Activated T-cell treated with anti-CD3 and anti-CD28 coated beads, Interleukin-2, amount 50 U/mL, for 24 hours (primary cell): ENCODE measurements at regions not wholly inside any gene's neighbourhood (a gene's known extent, or its start where the extent isn't known, plus 50 kb on each side); places are given as distances from the start of the nearest gene placed in this dataset.

ENCODE experiments used
- DNase-seq: peaks from one replicate; pipeline ENCODE4 v3.0.0-alpha.2; 2020
- H3K27ac Mint-ChIP-seq: 2 replicates; pipeline ENCODE4 v1.8.0; 2020; ENCODE audit warnings: mild to moderate bottlenecking, mixed read lengths
- H3K27me3 Mint-ChIP-seq: 2 replicates; pipeline ENCODE4 v1.8.0; 2020; ENCODE audit warnings: mixed read lengths
- H3K36me3 Mint-ChIP-seq: 2 replicates; pipeline ENCODE4 v1.8.0; 2020; ENCODE audit warnings: low read depth, mixed read lengths
- H3K4me1 Mint-ChIP-seq: 2 replicates; pipeline ENCODE4 v1.8.0; 2020; ENCODE audit warnings: low read depth, mixed read lengths
- H3K4me3 Mint-ChIP-seq: 2 replicates; pipeline ENCODE4 v1.8.0; 2020; ENCODE audit warnings: mild to moderate bottlenecking, moderate library complexity, mixed read lengths
- H3K9me3 Mint-ChIP-seq: 2 replicates; pipeline ENCODE4 v1.8.0; 2020; ENCODE audit warnings: mixed read lengths

DNA sequence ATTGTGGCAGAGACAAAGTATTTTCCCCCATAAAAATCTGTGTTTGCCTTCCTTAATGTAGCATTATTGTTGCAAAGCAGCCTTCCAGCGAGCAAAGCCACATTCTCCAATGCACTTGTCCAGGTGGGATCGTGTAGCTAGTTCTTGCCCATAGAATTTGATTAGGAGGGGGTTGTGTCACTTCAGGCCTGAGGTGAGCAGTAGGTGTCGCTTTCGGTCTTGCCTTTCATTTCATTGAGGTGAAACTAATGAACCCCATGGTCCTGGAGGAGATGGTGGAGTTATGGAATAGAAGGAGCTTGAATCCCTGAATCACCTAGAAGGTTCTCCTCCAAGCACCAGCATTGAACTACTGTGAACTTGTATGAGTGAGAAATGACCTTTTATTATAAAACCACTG is 318.9 kb upstream of the PBX1 start:
- no peak overlapping the region for H3K27ac Mint-ChIP-seq
- H3K36me3 Mint-ChIP-seq = no peaks in the 10 kb centered on the region
- H3K4me1 Mint-ChIP-seq = no peaks in the 10 kb centered on the region
- DNase-seq = no peak
- H3K4me3 Mint-ChIP-seq = no peak overlapping the region
- no peaks in the 10 kb centered on the region for H3K27me3 Mint-ChIP-seq
- peaks cover 10% of the 10 kb centered on the region for H3K9me3 Mint-ChIP-seq

- Mint-ChIP-seq H3K27ac (no peak overlapping the region), H3K4me3 (no peak overlapping the region), H3K27me3 (no peaks in the 10 kb centered on the region), H3K4me1 (no peaks in the 10 kb centered on the region), H3K9me3 (peaks cover 24% of the 10 kb centered on the region), H3K36me3 (no peaks in the 10 kb centered on the region)
- no peak for DNase-seq
Observed at GRCh38 chr1:164250365-164250764, 308.6 kb upstream of the PBX1 start.

DNA sequence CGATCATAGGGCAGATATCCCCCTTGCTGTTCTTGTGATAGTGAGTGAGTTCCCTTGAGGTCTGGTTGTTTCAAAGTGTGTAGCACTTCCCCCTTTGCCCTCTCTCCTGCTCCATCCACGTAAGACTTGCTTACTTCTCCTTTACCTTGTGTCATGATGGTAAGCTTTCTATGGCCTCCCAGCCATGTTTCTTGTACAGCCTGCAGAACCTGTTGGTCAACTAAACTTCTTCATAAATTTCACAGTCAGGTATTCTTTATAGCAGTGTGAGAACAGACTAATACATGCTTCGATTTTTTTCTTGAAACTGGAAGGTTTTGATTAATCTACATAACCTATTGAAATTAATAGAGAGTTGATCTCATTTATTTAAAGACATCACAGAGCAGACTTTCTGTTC is 302.5 kb upstream of the PBX1 start:
- Mint-ChIP-seq H3K4me1 (no peaks in the 10 kb centered on the region), H3K9me3 (peaks cover 24% of the 10 kb centered on the region), H3K36me3 (no peaks in the 10 kb centered on the region), H3K27me3 (no peaks in the 10 kb centered on the region), H3K27ac (no peak overlapping the region), H3K4me3 (no peak overlapping the region)
- DNase-seq = no peak

DNA sequence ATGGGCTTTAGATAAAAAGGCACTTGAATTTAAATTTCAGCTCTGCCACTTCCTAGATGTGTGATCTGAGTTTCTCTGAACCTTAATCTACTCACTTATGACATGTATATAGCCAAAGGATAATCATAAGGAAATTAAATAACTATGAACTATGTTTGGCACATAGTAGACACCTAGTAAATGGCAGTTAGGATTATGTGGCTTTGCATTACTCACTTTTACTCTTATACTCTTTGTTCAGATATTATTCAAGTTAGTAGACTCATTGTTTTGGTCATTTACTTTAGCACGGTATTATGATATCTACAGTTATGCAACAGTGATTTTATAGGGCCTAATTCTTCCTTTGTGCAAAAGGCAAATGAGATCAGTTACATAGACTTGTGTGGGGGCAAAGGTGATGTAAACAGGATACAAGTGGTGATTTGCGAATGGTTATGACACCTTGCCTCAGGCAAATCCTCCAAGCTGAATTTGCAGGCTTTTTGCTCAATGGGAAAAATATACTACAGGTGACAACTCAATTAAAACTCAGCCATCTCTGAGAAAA is 297.2 kb upstream of the PBX1 start:
- DNase-seq = no peak
- Mint-ChIP-seq H3K4me1 (no peaks in the 10 kb centered on the region), H3K4me3 (no peak overlapping the region)

GRCh38 chr1:164263540-164263939 is 295.4 kb upstream of the PBX1 start:
- no peaks in the 10 kb centered on the region for H3K27me3 Mint-ChIP-seq
- no peak for DNase-seq
- no peak overlapping the region for H3K4me3 Mint-ChIP-seq

More for the DNA sequence above, 297.2 kb upstream of the PBX1 start:
- H3K27me3 Mint-ChIP-seq = no peaks in the 10 kb centered on the region
- peaks cover 8% of the 10 kb centered on the region for H3K9me3 Mint-ChIP-seq
- H3K27ac Mint-ChIP-seq = no peak overlapping the region
- no peaks in the 10 kb centered on the region for H3K36me3 Mint-ChIP-seq

DNA sequence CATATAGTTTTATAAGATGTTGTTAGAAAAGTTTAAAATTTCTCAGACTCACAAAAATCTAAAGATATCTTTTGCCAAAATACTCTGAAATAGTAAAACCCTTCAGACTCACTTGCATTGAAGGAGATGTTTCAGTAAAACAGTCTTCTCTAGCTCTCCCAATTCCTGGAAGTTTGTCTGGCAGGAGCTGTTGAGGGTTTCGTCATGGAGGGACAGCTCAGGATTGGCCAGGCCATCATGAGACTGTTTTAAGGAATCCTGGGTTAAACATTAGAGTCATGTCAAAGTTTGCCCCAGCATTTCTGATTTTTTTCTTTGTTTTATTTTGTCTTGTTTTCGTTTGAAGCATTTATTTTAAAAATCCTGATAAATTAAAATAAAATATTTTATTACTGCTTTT is 293.8 kb upstream of the PBX1 start:
- DNase-seq = no peak
- no peak overlapping the region for H3K27ac Mint-ChIP-seq
- H3K36me3 Mint-ChIP-seq = no peaks in the 10 kb centered on the region
- H3K4me3 Mint-ChIP-seq = no peak overlapping the region
- no peaks in the 10 kb centered on the region for H3K4me1 Mint-ChIP-seq
- no peaks in the 10 kb centered on the region for H3K27me3 Mint-ChIP-seq
- peaks cover 3% of the 10 kb centered on the region for H3K9me3 Mint-ChIP-seq

More at GRCh38 chr1:164263540-164263939, 295.4 kb upstream of the PBX1 start:
- no peak overlapping the region for H3K27ac Mint-ChIP-seq
- peaks cover 3% of the 10 kb centered on the region for H3K9me3 Mint-ChIP-seq
- H3K4me1 Mint-ChIP-seq = no peaks in the 10 kb centered on the region
- H3K36me3 Mint-ChIP-seq = no peaks in the 10 kb centered on the region

GRCh38 chr1:164272156-164272555 is 286.8 kb upstream of the PBX1 start:
- H3K36me3 Mint-ChIP-seq = no peaks in the 10 kb centered on the region
- H3K9me3 Mint-ChIP-seq = peaks cover 7% of the 10 kb centered on the region
- DNase-seq = no peak
- H3K27ac Mint-ChIP-seq = no peak overlapping the region
- no peak overlapping the region for H3K4me3 Mint-ChIP-seq
- no peaks in the 10 kb centered on the region for H3K4me1 Mint-ChIP-seq
- no peaks in the 10 kb centered on the region for H3K27me3 Mint-ChIP-seq

- DNase-seq = no peak
- Mint-ChIP-seq H3K27me3 (no peaks in the 10 kb centered on the region), H3K9me3 (peaks cover 8% of the 10 kb centered on the region), H3K4me3 (no peak overlapping the region), H3K27ac (no peak overlapping the region), H3K36me3 (no peaks in the 10 kb centered on the region), H3K4me1 (no peaks in the 10 kb centered on the region)
Observed at GRCh38 chr1:164296172-164296571, 262.8 kb upstream of the PBX1 start.

DNA sequence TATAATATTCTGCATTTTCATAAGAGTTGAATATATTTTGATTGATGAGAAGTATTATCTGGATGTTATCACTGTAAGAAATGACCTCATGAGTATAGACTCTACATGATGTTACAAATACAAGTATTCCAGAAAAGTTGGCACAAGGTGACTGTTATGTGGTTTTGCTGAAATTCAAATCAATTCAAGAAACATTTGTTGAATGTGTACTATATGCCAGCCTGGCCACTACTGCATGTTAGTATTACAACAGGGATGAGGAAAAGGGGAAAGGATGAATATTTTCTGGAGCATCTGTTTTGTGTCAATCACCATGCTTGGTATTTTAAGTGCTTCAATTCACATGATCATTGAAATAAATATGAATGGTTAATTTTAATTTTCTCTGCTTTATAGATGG is 250.9 kb upstream of the PBX1 start:
- Mint-ChIP-seq H3K27me3 (no peaks in the 10 kb centered on the region), H3K27ac (no peak overlapping the region), H3K4me3 (no peak overlapping the region), H3K4me1 (no peaks in the 10 kb centered on the region), H3K36me3 (no peaks in the 10 kb centered on the region), H3K9me3 (peaks cover 14% of the 10 kb centered on the region)
- DNase-seq = no peak

- Mint-ChIP-seq H3K27ac (no peak overlapping the region), H3K27me3 (no peaks in the 10 kb centered on the region), H3K4me1 (no peaks in the 10 kb centered on the region), H3K9me3 (peaks cover 4% of the 10 kb centered on the region), H3K36me3 (no peaks in the 10 kb centered on the region), H3K4me3 (no peak overlapping the region)
- no peak for DNase-seq
Observed at GRCh38 chr1:164310166-164310565, 248.8 kb upstream of the PBX1 start.

- Mint-ChIP-seq H3K36me3 (no peaks in the 10 kb centered on the region), H3K27me3 (no peaks in the 10 kb centered on the region), H3K4me1 (no peaks in the 10 kb centered on the region), H3K4me3 (no peak overlapping the region), H3K9me3 (peaks cover 4% of the 10 kb centered on the region), H3K27ac (no peak overlapping the region)
- DNase-seq = no peak
Observed at GRCh38 chr1:164311377-164311776, 247.6 kb upstream of the PBX1 start.

DNA sequence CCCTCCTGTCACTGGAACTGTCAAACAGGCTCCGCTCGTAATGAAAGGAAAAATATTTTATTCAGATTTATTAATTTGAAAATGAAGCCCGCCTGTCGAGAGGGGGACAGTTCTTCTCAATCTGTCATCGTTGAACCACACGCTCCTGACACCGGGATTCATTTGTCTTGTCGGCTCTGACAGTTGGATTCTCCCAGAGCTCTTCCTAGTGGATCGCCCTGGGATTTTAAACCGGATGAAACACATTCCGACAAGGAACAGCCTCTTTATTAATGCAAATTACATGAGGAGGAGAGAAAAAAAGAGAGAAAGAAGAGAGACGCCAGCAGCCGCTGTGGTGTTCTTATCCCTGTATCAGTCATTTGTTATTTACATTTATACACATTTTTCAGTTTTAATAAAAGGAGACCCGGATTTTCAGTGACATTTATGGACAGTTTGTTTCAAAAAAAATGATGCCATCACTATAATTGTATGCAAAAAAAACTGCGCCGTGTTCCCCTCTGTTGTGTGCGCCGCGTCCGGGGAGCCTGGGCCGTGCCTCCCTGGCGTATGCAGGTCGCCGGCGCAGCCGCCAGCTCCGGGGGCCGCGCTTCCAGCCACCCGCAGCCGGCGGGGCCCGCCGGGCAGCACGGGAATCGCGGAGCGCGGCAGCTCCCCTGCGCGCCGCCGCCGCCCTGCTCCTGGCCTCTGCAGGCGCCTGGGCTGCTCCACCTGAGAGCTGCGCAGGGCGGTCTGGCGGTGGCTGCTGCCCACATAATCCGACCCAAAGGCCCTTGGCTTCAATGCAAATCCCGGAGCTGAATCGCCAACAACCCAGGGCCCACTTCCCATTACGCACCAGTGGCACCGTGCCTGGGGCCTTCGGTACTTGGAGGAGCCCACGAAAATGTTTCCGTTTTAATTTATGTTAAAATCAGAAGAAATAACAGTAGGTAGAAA is 237.9 kb upstream of the PBX1 start:
- peaks cover 2% of the 10 kb centered on the region for H3K9me3 Mint-ChIP-seq
- no peak overlapping the region for H3K27ac Mint-ChIP-seq
- peaks cover 16% of the 10 kb centered on the region for H3K27me3 Mint-ChIP-seq
- DNase-seq = no peak
- no peak overlapping the region for H3K4me3 Mint-ChIP-seq
- H3K36me3 Mint-ChIP-seq = no peaks in the 10 kb centered on the region
- H3K4me1 Mint-ChIP-seq = no peaks in the 10 kb centered on the region

DNA sequence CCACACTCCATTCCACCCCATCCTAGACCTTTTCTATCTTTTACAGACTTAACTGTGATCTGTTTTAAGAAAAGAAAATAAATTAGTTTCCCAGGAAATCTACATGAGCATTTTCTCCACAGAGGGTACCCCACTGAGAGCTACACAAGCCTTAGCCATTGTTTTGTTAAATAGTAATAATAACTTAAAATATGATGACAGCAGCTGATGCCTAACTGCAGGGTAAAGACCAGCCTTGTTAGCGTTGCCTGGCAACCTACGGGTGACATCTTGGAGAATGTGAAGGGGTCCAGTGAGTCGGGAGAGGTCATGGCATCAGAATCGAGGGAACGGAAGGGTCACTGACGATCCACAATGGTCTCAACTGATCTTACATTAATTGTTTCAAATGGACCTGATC is 233.2 kb upstream of the PBX1 start:
- DNase-seq = no peak
- Mint-ChIP-seq H3K27ac (no peak overlapping the region), H3K9me3 (peaks cover 17% of the 10 kb centered on the region), H3K36me3 (no peaks in the 10 kb centered on the region), H3K4me3 (no peak overlapping the region), H3K27me3 (peaks cover 3% of the 10 kb centered on the region), H3K4me1 (no peaks in the 10 kb centered on the region)

DNA sequence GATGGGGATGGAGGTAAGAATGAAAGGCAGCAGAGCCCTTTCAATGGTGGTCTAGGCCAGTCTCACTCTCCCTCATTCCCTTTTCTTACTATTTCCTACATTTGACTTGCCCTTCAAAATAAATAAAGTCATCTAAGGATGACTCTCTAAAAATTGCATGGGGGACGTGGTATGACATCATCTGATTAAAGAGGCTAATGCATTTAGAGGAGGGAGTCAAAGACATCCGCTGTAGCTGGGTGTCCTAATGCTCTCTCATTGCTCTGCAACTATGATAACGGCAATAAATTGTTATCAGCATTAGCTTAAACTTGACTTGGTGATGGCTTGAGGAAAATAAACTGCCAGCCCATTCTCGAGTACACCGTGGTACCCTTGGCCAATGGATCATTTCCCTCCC is 225.6 kb upstream of the PBX1 start:
- no peak overlapping the region for H3K27ac Mint-ChIP-seq
- no peaks in the 10 kb centered on the region for H3K4me1 Mint-ChIP-seq
- no peaks in the 10 kb centered on the region for H3K36me3 Mint-ChIP-seq
- no peak for DNase-seq
- H3K27me3 Mint-ChIP-seq = no peaks in the 10 kb centered on the region
- H3K9me3 Mint-ChIP-seq = peaks cover 17% of the 10 kb centered on the region
- H3K4me3 Mint-ChIP-seq = no peak overlapping the region

DNA sequence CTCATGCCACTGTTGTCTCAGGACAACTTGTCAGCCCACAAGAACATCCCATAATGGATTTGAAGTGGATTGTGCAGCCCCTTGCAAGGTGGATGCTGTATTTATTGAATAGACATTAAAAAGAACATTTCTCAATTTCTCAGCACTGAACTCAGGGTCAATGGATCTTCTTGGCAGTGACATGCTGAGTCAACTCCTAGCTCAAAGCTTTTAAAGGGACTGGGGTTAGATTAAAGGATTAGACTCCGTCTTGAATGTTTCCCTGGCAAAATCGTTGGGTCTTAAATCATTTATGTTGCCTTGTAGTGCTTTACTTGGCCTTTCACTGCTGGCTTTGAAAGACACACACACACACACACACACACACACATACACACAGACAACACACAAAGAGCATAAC is 221.6 kb upstream of the PBX1 start:
- H3K36me3 Mint-ChIP-seq = no peaks in the 10 kb centered on the region
- H3K27ac Mint-ChIP-seq = no peak overlapping the region

More for the DNA sequence above, 221.6 kb upstream of the PBX1 start:
- H3K4me3 Mint-ChIP-seq = no peak overlapping the region
- H3K4me1 Mint-ChIP-seq = no peaks in the 10 kb centered on the region
- H3K9me3 Mint-ChIP-seq = peaks cover 14% of the 10 kb centered on the region
- no peaks in the 10 kb centered on the region for H3K27me3 Mint-ChIP-seq
- DNase-seq = no peak
